Neural cell (in vitro differentiated cells): ENCODE measurements at regions not wholly inside any gene's neighbourhood (a gene's known extent, or its start where the extent isn't known, plus 50 kb on each side); places are given as distances from the start of the nearest gene placed in this dataset.

Experiments used
- H2AFZ ChIP-seq: fragments of 200-600, 300-800 bp; sonication (generic), shearing (Covaris generic); 2 replicates; pipeline ENCODE4 v1.6.0; 2014; ENCODE audit warnings: low read depth, mild to moderate bottlenecking, antibody characterized with exemption, low read length, moderate library complexity
- H3F3A ChIP-seq: fragments of 200-600 bp; shearing (Covaris generic); 2 replicates; pipeline ENCODE4 v1.6.1; 2016; ENCODE audit warnings: mild to moderate bottlenecking, moderate library complexity, mixed read lengths, antibody characterized with exemption, low read length; ENCODE audit not compliant: insufficient read depth, poor library complexity, severe bottlenecking
- H3K27ac ChIP-seq: fragments of 200-600, 300-800 bp; sonication (generic), shearing (Covaris generic); 2 replicates; pipeline ENCODE4 v1.5.1; 2014; ENCODE audit warnings: mild to moderate bottlenecking, low read length, moderate library complexity
- H3K27me3 ChIP-seq: fragments of 300-800, 200-600 bp; sonication (generic), shearing (Covaris generic); 2 replicates; pipeline ENCODE4 v1.6.0; 2014; ENCODE audit warnings: mild to moderate bottlenecking, low read depth, low read length, moderate library complexity; ENCODE audit not compliant: insufficient read depth
- H3K36me3 ChIP-seq: fragments of 300-800, 200-600 bp; sonication (generic), shearing (Covaris generic); 2 replicates; pipeline ENCODE4 v1.5.1; 2014; ENCODE audit warnings: mild to moderate bottlenecking, antibody characterized with exemption, low read length, moderate library complexity; ENCODE audit not compliant: insufficient read depth
- H3K4me2 ChIP-seq: fragments of 300-800, 200-600 bp; sonication (generic), shearing (Covaris generic); 2 replicates; pipeline ENCODE4 v1.6.0; 2014; ENCODE audit warnings: mild to moderate bottlenecking, low read length
- H3K4me3 ChIP-seq: fragments of 300-800, 200-600 bp; sonication (generic), shearing (Covaris generic); 2 replicates; pipeline ENCODE4 v1.5.1; 2014; ENCODE audit warnings: mild to moderate bottlenecking, low read length, moderate library complexity
- H3K79me2 ChIP-seq: fragments of 200-600 bp; shearing (Covaris generic); replicated peaks from 2 replicates; pipeline ENCODE4 v1.6.0; 2014; ENCODE audit warnings: mild to moderate bottlenecking, low read length, moderate library complexity; ENCODE audit not compliant: insufficient read depth
- H3K9ac ChIP-seq: fragments of 300-800, 200-600 bp; sonication (generic), shearing (Covaris generic); 2 replicates; pipeline ENCODE4 v1.6.1; 2016; ENCODE audit warnings: mild to moderate bottlenecking, low read length, mixed read lengths
- H3K9me2 ChIP-seq: fragments of 200-600 bp; shearing (Covaris generic); 2 replicates; pipeline ENCODE4 v1.6.1; 2016; ENCODE audit warnings: mild to moderate bottlenecking, low read length, mixed read lengths; ENCODE audit not compliant: insufficient read depth
- H3K9me3 ChIP-seq: fragments of 200-600, 300-800 bp; sonication (generic), shearing (Covaris generic); 2 replicates; pipeline ENCODE4 v1.6.1; 2016; ENCODE audit warnings: mild to moderate bottlenecking, mixed run types, low read length, moderate library complexity, mixed read lengths
- H4K20me1 ChIP-seq: fragments of 200-600 bp; shearing (Covaris generic); 2 replicates; pipeline ENCODE4 v1.6.1; 2016; ENCODE audit warnings: mild to moderate bottlenecking, mixed run types; ENCODE audit not compliant: insufficient read depth
- CTCF ChIP-seq: fragments of 450-650 bp; IDR thresholded peaks from 2 replicates; pipeline ENCODE4 v1.5.1; 2014; ENCODE audit warnings: antibody characterized with exemption, mild to moderate bottlenecking, moderate library complexity; ENCODE audit not compliant: poor library complexity, severe bottlenecking
- EP300 ChIP-seq: fragments of 450-650 bp; conservative IDR thresholded peaks from 2 replicates; pipeline ENCODE4 v1.6.1; 2014; ENCODE audit warnings: antibody characterized with exemption, mild to moderate bottlenecking, moderate library complexity; ENCODE audit not compliant: poor library complexity, severe bottlenecking
- EZH2 ChIP-seq: fragments of 200-600, 300-800 bp; shearing (Covaris generic), sonication (generic); IDR thresholded peaks from 2 replicates; pipeline ENCODE4 v1.6.1; 2014; ENCODE audit warnings: antibody characterized with exemption, low read length, borderline replicate concordance, mild to moderate bottlenecking; ENCODE audit not compliant: insufficient read depth, poor library complexity, severe bottlenecking
- MXI1 ChIP-seq: fragments of 450-650 bp; conservative IDR thresholded peaks from 2 replicates; pipeline ENCODE4 v1.6.1; 2014; ENCODE audit warnings: antibody characterized with exemption, mild to moderate bottlenecking; ENCODE audit not compliant: poor library complexity, severe bottlenecking
- POLR2AphosphoS5 ChIP-seq: IDR thresholded peaks from 2 replicates; pipeline ENCODE4 v1.6.1; 2012
- RAD21 ChIP-seq: fragments of 450-650 bp; conservative IDR thresholded peaks from 2 replicates; pipeline ENCODE4 v1.6.1; 2014; ENCODE audit warnings: antibody characterized with exemption, mild to moderate bottlenecking, moderate library complexity
- REST ChIP-seq: IDR thresholded peaks from 2 replicates; pipeline ENCODE4 v1.6.1; 2012; ENCODE audit warnings: borderline replicate concordance
- SMC3 ChIP-seq: fragments of 450-650 bp; conservative IDR thresholded peaks from 2 replicates; pipeline ENCODE4 v1.6.1; 2014; ENCODE audit warnings: antibody characterized with exemption, mild to moderate bottlenecking, moderate library complexity; ENCODE audit not compliant: poor library complexity
- TAF1 ChIP-seq: IDR thresholded peaks from 2 replicates; pipeline ENCODE4 v1.6.1; 2012; ENCODE audit warnings: low read depth

GRCh38 chr5:57843059-57843367 is 360.4 kb upstream of the ACTBL2 start:
- Histone ChIP-seq H3F3A (no peaks in the 10 kb centered on the region), H2AFZ (no peak overlapping the region), H3K4me2 (no peak overlapping the region), H3K9me3 (no peaks in the 10 kb centered on the region), H3K27ac (peak overlapping the region; percentile 21), H3K27me3 (no peaks in the 10 kb centered on the region), H3K9ac (no peak overlapping the region), H3K36me3 (no peaks in the 10 kb centered on the region), H4K20me1 (no peaks in the 10 kb centered on the region), H3K4me3 (no peak overlapping the region), H3K79me2 (no peaks in the 10 kb centered on the region), H3K9me2 (no peaks in the 10 kb centered on the region)
- TF ChIP-seq TAF1 = no peak
- TF ChIP-seq CTCF = no peak
- TF ChIP-seq SMC3 = no peak
- no peak for TF ChIP-seq EP300
- no peak for TF ChIP-seq MXI1

GRCh38 chr5:57842364-57843058 is 359.9 kb upstream of the ACTBL2 start:
- Histone ChIP-seq H3K27me3 (no peaks in the 10 kb centered on the region), H4K20me1 (no peaks in the 10 kb centered on the region), H3K79me2 (no peaks in the 10 kb centered on the region), H3K9ac (no peak overlapping the region), H3F3A (no peaks in the 10 kb centered on the region), H2AFZ (no peak overlapping the region), H3K27ac (peak overlapping the region; percentile 21), H3K9me2 (no peaks in the 10 kb centered on the region), H3K4me2 (no peak overlapping the region), H3K9me3 (no peaks in the 10 kb centered on the region), H3K4me3 (no peak overlapping the region), H3K36me3 (no peaks in the 10 kb centered on the region)
- TF ChIP-seq CTCF = no peak
- TF ChIP-seq TAF1 = no peak
- no peak for TF ChIP-seq MXI1
- TF ChIP-seq EZH2 = no peak
- peak; percentile 45 for TF ChIP-seq EP300
- TF ChIP-seq REST = peak; percentile 95
- TF ChIP-seq SMC3 = no peak
- no peak for TF ChIP-seq RAD21
- TF ChIP-seq POLR2AphosphoS5 = peak; percentile 17
